ENCODE measurements at regions not wholly inside any gene's neighbourhood (a gene's known extent, or its start where the extent isn't known, plus 50 kb on each side); places are given as distances from the start of the nearest gene placed in this dataset.

GRCh38 chr10:131560166-131560565 lies 248.6 kb upstream of the TCERG1L start:
- Histone ChIP-seq H3K9ac (ENCODE audit: control insufficient read depth, insufficient read depth, low read length) (no peak overlapping the region), H3K4me2 (ENCODE audit: control insufficient read depth, insufficient read depth) (no peak overlapping the region), H3K36me3 (ENCODE audit: control insufficient read depth in 2 of 2, insufficient read depth in 2 of 2, low read length in 1 of 2) (no peaks in the 10 kb centered on the region), H3K9me3 (replicated peaks; ENCODE audit: control insufficient read depth, insufficient read depth, low read length) (no peaks in the 10 kb centered on the region), H3K27ac (ENCODE audit: control insufficient read depth, insufficient read depth) (no peak overlapping the region), H2AFZ (ENCODE audit: control insufficient read depth, low read depth, low read length) (no peak overlapping the region), H4K20me1 (ENCODE audit: control insufficient read depth, insufficient read depth) (no peaks in the 10 kb centered on the region), H3K79me2 (ENCODE audit: control insufficient read depth, insufficient read depth, low read length) (no peaks in the 10 kb centered on the region), H3K27me3 (replicated peaks in 1 of 2; ENCODE audit: control insufficient read depth in 2 of 2, insufficient read depth in 2 of 2, low read length in 1 of 2) (no peaks in the 10 kb centered on the region), H3K4me1 (ENCODE audit: control insufficient read depth, insufficient read depth, low read length) (no peaks in the 10 kb centered on the region), H3K4me3 (no peak overlapping the region)
- no peak for DNase-seq (ENCODE audit: low read depth, low spot score)
- in situ Hi-C loops (cut with MboI), result no loop called here
- SMC1A ChIA-PET (ENCODE audit: uncharacterized antibody, unreplicated experiment), result no interaction called here
- CTCF ChIA-PET, result no interaction called here
- ATAC-seq, result no peak
- POLR2A ChIA-PET, result no interaction called here
- no peak for FAIRE-seq
- BruUV-seq (replicated peaks), result no TSS peak
- RAD21 ChIA-PET (ENCODE audit: unreplicated experiment), result no interaction called here
- intact Hi-C loops (cut with micrococcal nuclease; ENCODE audit: unreplicated experiment), result no loop called here
- 31% methylated on average over 8 of the region's 8 CpGs for WGBS (ENCODE audit: insufficient coverage, insufficient replicate concordance, low lambda C conversion rate, missing lambda C conversion rate)
- TF ChIP-seq, protein P1, sequence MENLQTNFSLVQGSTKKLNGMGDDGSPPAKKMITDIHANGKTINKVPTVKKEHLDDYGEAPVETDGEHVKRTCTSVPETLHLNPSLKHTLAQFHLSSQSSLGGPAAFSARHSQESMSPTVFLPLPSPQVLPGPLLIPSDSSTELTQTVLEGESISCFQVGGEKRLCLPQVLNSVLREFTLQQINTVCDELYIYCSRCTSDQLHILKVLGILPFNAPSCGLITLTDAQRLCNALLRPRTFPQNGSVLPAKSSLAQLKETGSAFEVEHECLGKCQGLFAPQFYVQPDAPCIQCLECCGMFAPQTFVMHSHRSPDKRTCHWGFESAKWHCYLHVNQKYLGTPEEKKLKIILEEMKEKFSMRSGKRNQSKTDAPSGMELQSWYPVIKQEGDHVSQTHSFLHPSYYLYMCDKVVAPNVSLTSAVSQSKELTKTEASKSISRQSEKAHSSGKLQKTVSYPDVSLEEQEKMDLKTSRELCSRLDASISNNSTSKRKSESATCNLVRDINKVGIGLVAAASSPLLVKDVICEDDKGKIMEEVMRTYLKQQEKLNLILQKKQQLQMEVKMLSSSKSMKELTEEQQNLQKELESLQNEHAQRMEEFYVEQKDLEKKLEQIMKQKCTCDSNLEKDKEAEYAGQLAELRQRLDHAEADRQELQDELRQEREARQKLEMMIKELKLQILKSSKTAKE (IDR thresholded peaks at IDR 0.05; ENCODE audit: low read depth, poor library complexity, severe bottlenecking), result no peak
- no peak for TF ChIP-seq MYC (IDR thresholded peaks at IDR 0.05; ENCODE audit: insufficient read depth, insufficient read length, insufficient replicate concordance, low read length, severe bottlenecking)
- no peak for TF ChIP-seq KLF5 (IDR thresholded peaks at IDR 0.05; ENCODE audit: partially characterized antibody)
- no peak for TF ChIP-seq IRF3 (IDR thresholded peaks at IDR 0.05)
- TF ChIP-seq BCLAF1 (IDR thresholded peaks at IDR 0.05), result no peak
- no peak for TF ChIP-seq GABPA (IDR thresholded peaks at IDR 0.05; ENCODE audit: low read depth)
- TF ChIP-seq RAD51 (IDR thresholded peaks at IDR 0.05), result no peak
- no peak for TF ChIP-seq USF2 (IDR thresholded peaks at IDR 0.05; ENCODE audit: borderline replicate concordance, low read depth, low read length)
- TF ChIP-seq NR2C2 (IDR thresholded peaks at IDR 0.05; ENCODE audit: borderline replicate concordance, control insufficient read depth, insufficient read length, low read depth), result no peak
- TF ChIP-seq KDM1A (IDR thresholded peaks at IDR 0.05; ENCODE audit: borderline replicate concordance), result no peak
- TF ChIP-seq, protein P2, sequence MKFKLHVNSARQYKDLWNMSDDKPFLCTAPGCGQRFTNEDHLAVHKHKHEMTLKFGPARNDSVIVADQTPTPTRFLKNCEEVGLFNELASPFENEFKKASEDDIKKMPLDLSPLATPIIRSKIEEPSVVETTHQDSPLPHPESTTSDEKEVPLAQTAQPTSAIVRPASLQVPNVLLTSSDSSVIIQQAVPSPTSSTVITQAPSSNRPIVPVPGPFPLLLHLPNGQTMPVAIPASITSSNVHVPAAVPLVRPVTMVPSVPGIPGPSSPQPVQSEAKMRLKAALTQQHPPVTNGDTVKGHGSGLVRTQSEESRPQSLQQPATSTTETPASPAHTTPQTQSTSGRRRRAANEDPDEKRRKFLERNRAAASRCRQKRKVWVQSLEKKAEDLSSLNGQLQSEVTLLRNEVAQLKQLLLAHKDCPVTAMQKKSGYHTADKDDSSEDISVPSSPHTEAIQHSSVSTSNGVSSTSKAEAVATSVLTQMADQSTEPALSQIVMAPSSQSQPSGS (IDR thresholded peaks at IDR 0.05; ENCODE audit: low read length), result no peak
- no peak for TF ChIP-seq SREBF1 (IDR thresholded peaks at IDR 0.05; ENCODE audit: low read length)
- TF ChIP-seq FOXK2 (IDR thresholded peaks at IDR 0.05), result no peak
- TF ChIP-seq NR2F1 (conservative IDR thresholded peaks at IDR 0.05), result no peak
- no peak for TF ChIP-seq TARDBP (IDR thresholded peaks at IDR 0.05; ENCODE audit: borderline replicate concordance)
